ENCODE measurements at regions not wholly inside any gene's neighbourhood (a gene's known extent, or its start where the extent isn't known, plus 50 kb on each side); places are given as distances from the start of the nearest gene placed in this dataset.

- Histone ChIP-seq H3F3A (replicated peaks; ENCODE audit: low read depth) (no peaks in the 10 kb centered on the region), H3K4me1 (ENCODE audit: insufficient read depth) (no peaks in the 10 kb centered on the region), H3K4me3 (no peak overlapping the region), H3K9me2 (ENCODE audit: insufficient read depth) (no peaks in the 10 kb centered on the region), H3K36me3 (ENCODE audit: insufficient read depth) (no peaks in the 10 kb centered on the region), H3K4me2 (no peak overlapping the region), H2AFZ (no peak overlapping the region), H3K27ac (ENCODE audit: low read depth) (no peak overlapping the region), H4K20me1 (replicated peaks; ENCODE audit: insufficient read depth) (no peaks in the 10 kb centered on the region), H3K79me2 (replicated peaks; ENCODE audit: insufficient read depth) (no peaks in the 10 kb centered on the region), H3K27me3 (ENCODE audit: insufficient read depth) (no peaks in the 10 kb centered on the region)
- Mint-ChIP-seq H3K36me3 (ENCODE audit: low read depth) (peaks cover 6% of the 10 kb centered on the region; the same call in 2 of the 3 replicates), H3K27ac (no peak overlapping the region), H3K27me3 (ENCODE audit: insufficient read depth, low read depth, poor library complexity) (no peaks in the 10 kb centered on the region), H3K4me1 (peaks cover 2% of the 10 kb centered on the region; the same call in 2 of the 3 replicates), H3K9me3 (peaks cover 5% of the 10 kb centered on the region), H3K4me3 (no peak overlapping the region)
- no peak for TF ChIP-seq CTCF (conservative IDR thresholded peaks at IDR 0.05; ENCODE audit: low read depth in 2 of 2)
- TF ChIP-seq ZNF331 (CRISPR knock-in tag; IDR thresholded peaks at IDR 0.05; ENCODE audit: low read depth), result no peak
- TF ChIP-seq NANOG (IDR thresholded peaks at IDR 0.05; ENCODE audit: borderline replicate concordance), result no peak
- no peak for TF ChIP-seq CREB1 (CRISPR knock-in tag; IDR thresholded peaks at IDR 0.05; ENCODE audit: low read depth)
- TF ChIP-seq JUNB (IDR thresholded peaks at IDR 0.05; ENCODE audit: unreplicated experiment), result no peak
- TF ChIP-seq REST (IDR thresholded peaks at IDR 0.05; ENCODE audit: unreplicated experiment), result no peak
- TF ChIP-seq ETS1 (IDR thresholded peaks at IDR 0.05), result no peak
- no peak for TF ChIP-seq EZH2phosphoT487 (IDR thresholded peaks at IDR 0.05; ENCODE audit: unreplicated experiment)
- TF ChIP-seq ZNF462 (CRISPR knock-in tag; IDR thresholded peaks at IDR 0.05), result no peak
- TF ChIP-seq EZH2 (IDR thresholded peaks at IDR 0.05; ENCODE audit: low read depth, unreplicated experiment), result no peak
- no peak for TF ChIP-seq POLR2AphosphoS5 (IDR thresholded peaks at IDR 0.05; ENCODE audit: low read depth)
- TF ChIP-seq STAT1 (IDR thresholded peaks at IDR 0.05; ENCODE audit: unreplicated experiment), result no peak
- no peak for TF ChIP-seq ZNF114 (CRISPR knock-in tag; IDR thresholded peaks at IDR 0.05)
- ATAC-seq (no peak), DNase-seq (ENCODE audit: low spot score) (no peak)
These were observed 1887.7 kb upstream of the PCDH7 start for GRCh38 chr4:28832444-28832843.
